Psoas muscle (tissue), 7 donors: ENCODE measurements at regions not wholly inside any gene's neighbourhood (a gene's known extent, or its start where the extent isn't known, plus 50 kb on each side); places are given as distances from the start of the nearest gene placed in this dataset.

ENCODE experiments used
- ATAC-seq, 4 donors: fragments of 200-7000 bp; cut with Tn5 transposase; one replicate each; pipeline ENCODE4 v1.9.1; 2020; ENCODE audit warnings: moderate library complexity in 3 of 4, mild to moderate bottlenecking in 2 of 4
- DNase-seq, 2 donors: peaks; one replicate each; pipeline ENCODE4 v3.0.0-alpha.2; 2020
- H3K27ac ChIP-seq: fragments of 200-600 bp; one replicate; pipeline ENCODE4 v1.8.0; 2022
- H3K27me3 ChIP-seq, 3 donors: fragments of 200-600 bp in 1 of 3; one replicate each; pipeline versions ENCODE4 v1.6.1 to v1.8.0; 2013 to 2022; ENCODE audit warnings: low read length in 2 of 3, mild to moderate bottlenecking in 2 of 3, moderate library complexity in 1 of 3; ENCODE audit not compliant: insufficient read depth in 3 of 3
- H3K36me3 ChIP-seq, 2 donors: fragments of 200-600 bp in 1 of 2; one replicate each; pipeline versions ENCODE4 v1.6.1 to v1.8.0; 2013 to 2022; ENCODE audit warnings: low read depth in 1 of 2, mild to moderate bottlenecking in 1 of 2, moderate library complexity in 1 of 2; ENCODE audit not compliant: insufficient read depth in 1 of 2
- H3K4me1 ChIP-seq: fragments of 200-600 bp; one replicate; pipeline ENCODE4 v1.8.0; 2022
- H3K4me3 ChIP-seq: fragments of 200-600 bp; one replicate; pipeline ENCODE4 v1.8.0; 2022; ENCODE audit warnings: mild to moderate bottlenecking
- H3K9me3 ChIP-seq: fragments of 200-600 bp; one replicate; pipeline ENCODE4 v1.8.0; 2022
- CTCF ChIP-seq: fragments of 200-600 bp; IDR thresholded peaks from one replicate; pipeline ENCODE4 v1.8.0; 2022; ENCODE audit warnings: antibody characterized with exemption
- WGBS, 3 donors: extraction: QIAGEN DNeasy Blood & Tissue Kit; methylation state at CpG; one replicate each; pipeline versions ENCODE4 v1.1.6 to v1.1.7; 2013; 5-methylcytosine and 5-hydroxymethylcytosine counted together
- intact Hi-C, 2 donors: fragments of 100-400 bp; cut with DNase I; formaldehyde crosslinking; loops; one replicate each; pipeline versions ENCODE4 v1.11.0 to v1.14.2; 2022
- donor health status: healthy with polysubstance abuse.
- donor health status: DM: no; HTN: no; CAD: no; lungs with moderate emphysema.
- donor health status: Bipolar disorder and iron deficiency.
- donor health status: healthy.
- donor health status: DM: yes; HTN: yes; CAD: no.
- donor health status: DM: no; HTN: no; CAD: no.
- donor health status: DM: yes; HTN: yes; CAD: no.

- ATAC-seq = no peak
Observed at GRCh38 chr16:13305019-13305755, 403.8 kb downstream of the SHISA9 start.

GRCh38 chr16:13306161-13306995 is 405.0 kb downstream of the SHISA9 start:
- intact Hi-C loops = no loop called here
- DNase-seq = no peak
- H3K9me3 ChIP-seq = no peaks in the 10 kb centered on the region
- H3K4me1 ChIP-seq = no peaks in the 10 kb centered on the region
- H3K27me3 ChIP-seq = no peaks in the 10 kb centered on the region
- TF ChIP-seq CTCF = no peak
- WGBS, 3 donors = 38 to 62% (median 59%) methylated on average over 2 of the region's 2 CpGs
- no peaks in the 10 kb centered on the region for H3K36me3 ChIP-seq
- ATAC-seq = no peak
- H3K27ac ChIP-seq = no peak overlapping the region
- no peak overlapping the region for H3K4me3 ChIP-seq

More at GRCh38 chr16:13305019-13305755, 403.8 kb downstream of the SHISA9 start:
- Histone ChIP-seq H3K4me3 (no peak overlapping the region), H3K27me3 (no peaks in the 10 kb centered on the region), H3K4me1 (no peaks in the 10 kb centered on the region), H3K27ac (no peak overlapping the region), H3K9me3 (no peaks in the 10 kb centered on the region), H3K36me3 (no peaks in the 10 kb centered on the region)
- TF ChIP-seq CTCF = no peak
- intact Hi-C loops = no loop called here
- DNase-seq = no peak
- 66 to 82% (median 70%) methylated on average over 8 of the region's 8 CpGs for WGBS, 3 donors

GRCh38 chr16:13307255-13307654 is 405.9 kb downstream of the SHISA9 start:
- Histone ChIP-seq H3K4me1 (no peaks in the 10 kb centered on the region), H3K27ac (no peak overlapping the region), H3K36me3 (no peaks in the 10 kb centered on the region), H3K9me3 (no peaks in the 10 kb centered on the region), H3K27me3 (no peaks in the 10 kb centered on the region), H3K4me3 (no peak overlapping the region)
- WGBS, 3 donors = 20 to 34% (median 25%) methylated on average over 4 of the region's 4 CpGs
- DNase-seq (no peak), ATAC-seq (no peak)
- intact Hi-C loops = no loop called here
- TF ChIP-seq CTCF = no peak

- H3K27me3 ChIP-seq = no peaks in the 10 kb centered on the region
- no peak for DNase-seq
- H3K4me1 ChIP-seq = no peaks in the 10 kb centered on the region
- TF ChIP-seq CTCF = no peak
- ATAC-seq = no peak
- H3K36me3 ChIP-seq = no peaks in the 10 kb centered on the region
- no peaks in the 10 kb centered on the region for H3K9me3 ChIP-seq
- intact Hi-C loops = no loop called here
- H3K4me3 ChIP-seq = no peak overlapping the region
- H3K27ac ChIP-seq = no peak overlapping the region
- 53 to 65% (median 55%) methylated on average over 5 of the region's 5 CpGs for WGBS, 3 donors
Observed at GRCh38 chr16:13307851-13308250, 406.5 kb downstream of the SHISA9 start.
